WTC11 (cell line): ENCODE measurements at regions not wholly inside any gene's neighbourhood (a gene's known extent, or its start where the extent isn't known, plus 50 kb on each side); places are given as distances from the start of the nearest gene placed in this dataset.

Experiments used
- NR1H2 ChIP-seq: sonication (generic); formaldehyde crosslinking; IDR thresholded peaks from 2 replicates; pipeline ENCODE4 v1.9.0; 2021; ENCODE audit warnings: mild to moderate bottlenecking, moderate library complexity, missing genetic modification reagents
- ZNF219 ChIP-seq: sonication (generic); formaldehyde crosslinking; IDR thresholded peaks from 2 replicates; pipeline ENCODE4 v1.8.0; 2023; ENCODE audit warnings: missing genetic modification reagents, mild to moderate bottlenecking, borderline replicate concordance
- ZNF423 ChIP-seq: fragments of 250-450 bp; sonication (Bioruptor Pico); IDR thresholded peaks from 2 replicates; pipeline ENCODE4 v2.1.2; 2022; ENCODE audit warnings: mild to moderate bottlenecking, moderate library complexity
- TF ChIP-seq, protein P1 (sequence below): fragments of 200-600 bp; IDR thresholded peaks from 2 replicates; pipeline ENCODE4 v1.8.0; 2022; ENCODE audit warnings: antibody characterized with exemption

DNA sequence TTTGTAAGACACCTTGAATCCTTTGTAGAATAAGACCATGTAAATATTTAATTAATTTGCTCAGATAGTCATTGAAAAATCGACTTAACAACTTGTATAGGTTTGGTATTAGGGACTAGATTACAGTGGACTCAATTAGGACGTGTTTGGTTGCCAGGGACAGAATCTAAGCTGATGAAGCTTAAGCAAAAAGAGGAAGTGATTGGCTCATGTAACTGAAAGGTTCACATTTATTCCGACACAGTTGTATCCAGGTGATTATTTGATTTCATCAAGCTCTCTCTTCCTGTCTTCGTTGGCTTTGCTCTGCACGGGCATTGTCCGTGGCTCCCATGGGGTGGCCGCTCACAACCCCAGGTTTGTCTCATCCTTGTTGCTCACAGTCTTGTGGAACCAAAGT, 146.4 kb downstream of the C11orf91 start:
- TF ChIP-seq, protein P1, sequence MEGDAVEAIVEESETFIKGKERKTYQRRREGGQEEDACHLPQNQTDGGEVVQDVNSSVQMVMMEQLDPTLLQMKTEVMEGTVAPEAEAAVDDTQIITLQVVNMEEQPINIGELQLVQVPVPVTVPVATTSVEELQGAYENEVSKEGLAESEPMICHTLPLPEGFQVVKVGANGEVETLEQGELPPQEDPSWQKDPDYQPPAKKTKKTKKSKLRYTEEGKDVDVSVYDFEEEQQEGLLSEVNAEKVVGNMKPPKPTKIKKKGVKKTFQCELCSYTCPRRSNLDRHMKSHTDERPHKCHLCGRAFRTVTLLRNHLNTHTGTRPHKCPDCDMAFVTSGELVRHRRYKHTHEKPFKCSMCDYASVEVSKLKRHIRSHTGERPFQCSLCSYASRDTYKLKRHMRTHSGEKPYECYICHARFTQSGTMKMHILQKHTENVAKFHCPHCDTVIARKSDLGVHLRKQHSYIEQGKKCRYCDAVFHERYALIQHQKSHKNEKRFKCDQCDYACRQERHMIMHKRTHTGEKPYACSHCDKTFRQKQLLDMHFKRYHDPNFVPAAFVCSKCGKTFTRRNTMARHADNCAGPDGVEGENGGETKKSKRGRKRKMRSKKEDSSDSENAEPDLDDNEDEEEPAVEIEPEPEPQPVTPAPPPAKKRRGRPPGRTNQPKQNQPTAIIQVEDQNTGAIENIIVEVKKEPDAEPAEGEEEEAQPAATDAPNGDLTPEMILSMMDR: no peak
- no peak for TF ChIP-seq ZNF423 (CRISPR knock-in tag)
- no peak for TF ChIP-seq NR1H2 (CRISPR knock-in tag)
- no peak for TF ChIP-seq ZNF219 (CRISPR knock-in tag)
